Motor neuron (in vitro differentiated cells): ENCODE measurements at regions not wholly inside any gene's neighbourhood (a gene's known extent, or its start where the extent isn't known, plus 50 kb on each side); places are given as distances from the start of the nearest gene placed in this dataset.
"Not testable (repeated sequence)": the region's sequence is repeated elsewhere in the genome, so short reads cannot be mapped to it uniquely, and the experiment has no call there.

Source experiments
- ATAC-seq, 8 experiments: fragments of 200-7000 bp; cut with Tn5 transposase; replicated peaks in 6 of 8; 2 replicates each; pipeline ENCODE4 v1.8.0; 2021; ENCODE audit warnings: mild to moderate bottlenecking in 8 of 8, moderate library complexity in 8 of 8
- H3K27ac ChIP-seq, 2 donors: fragments of 250-450 bp; sonication (Bioruptor Pico); 2 replicates each; pipeline ENCODE4 v1.9.0; 2021; ENCODE audit warnings: antibody characterized with exemption in 2 of 2, mild to moderate bottlenecking in 2 of 2, moderate library complexity in 1 of 2
- H3K4me1 ChIP-seq, 2 donors: fragments of 250-450 bp; sonication (Bioruptor Pico); replicated peaks in 1 of 2; 2 replicates each; pipeline ENCODE4 v1.6.1; 2021; ENCODE audit warnings: antibody characterized with exemption in 2 of 2, mild to moderate bottlenecking in 2 of 2, moderate library complexity in 1 of 2
- H3K4me3 ChIP-seq, 5 donors: fragments of 250-450 bp; sonication (Bioruptor Pico); 2 replicates each; pipeline ENCODE4 v1.9.0; 2021; ENCODE audit warnings: antibody characterized with exemption in 5 of 5, mild to moderate bottlenecking in 5 of 5, moderate library complexity in 4 of 5
- WGBS, 10 experiments: fragments of 450-650 bp; shearing (Covaris generic); methylation state at CpG; one replicate each; pipeline ENCODE4 v1.0.0; 2022; 5-methylcytosine and 5-hydroxymethylcytosine counted together
- in situ Hi-C, 9 experiments: fragments of 400-800 bp; cut with MboI; loops; one replicate each; pipeline ENCODE4 v1.15.0; 2021; ENCODE audit warnings: low sequenced_read_pairs in 9 of 9, low pct_unique_long_range_greater_than_20kb in 2 of 9; ENCODE audit not compliant: unreplicated experiment in 9 of 9

DNA sequence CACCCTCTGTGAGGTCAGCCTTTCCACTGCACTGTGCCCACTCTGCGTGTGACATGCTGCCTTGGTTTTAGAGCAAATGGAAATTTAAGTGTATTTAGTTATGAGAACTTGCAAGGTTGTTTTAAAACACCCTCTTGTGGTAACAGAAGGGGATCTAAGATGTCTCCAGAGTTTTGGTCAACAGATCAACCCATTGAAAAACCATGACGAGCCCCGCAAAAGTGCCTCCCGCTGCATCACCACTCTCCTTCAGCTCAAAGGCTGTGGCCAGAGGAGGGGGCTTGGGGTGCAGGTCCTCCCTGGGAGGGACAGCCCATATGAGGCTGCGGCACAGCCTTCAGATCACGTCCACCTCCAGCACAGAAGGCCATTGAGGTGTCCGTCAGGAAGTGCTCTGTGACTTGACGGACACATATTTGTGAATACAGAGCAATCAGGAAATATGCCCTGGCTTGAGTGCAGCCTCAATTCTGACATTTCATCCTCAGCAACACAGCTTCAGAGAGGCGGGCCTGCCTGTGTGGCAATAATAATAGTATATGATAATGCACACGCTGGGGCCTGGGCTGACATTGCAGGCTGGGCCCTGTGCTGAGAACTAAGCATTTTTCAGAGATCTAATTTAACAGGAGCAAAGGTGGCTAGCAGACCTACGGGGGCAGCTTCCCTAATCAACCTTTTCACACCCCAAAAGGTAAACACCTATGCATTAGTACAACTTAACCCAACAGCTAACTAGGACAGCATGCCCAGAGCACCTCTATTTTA, 213.9 kb downstream of the ANAPC1 start:
- in situ Hi-C loops: no loop called here
- no peak for ATAC-seq
- Histone ChIP-seq H3K4me1 (no peaks in the 10 kb centered on the region), H3K27ac (no peak overlapping the region), H3K4me3 (no peak overlapping the region)
- 83 to 100% (median 97%) methylated on average over 1 to 8 of the region's 11 CpGs; no CpG with 5 or more reads in 4 of the 10 experiments for WGBS, 10 experiments

DNA sequence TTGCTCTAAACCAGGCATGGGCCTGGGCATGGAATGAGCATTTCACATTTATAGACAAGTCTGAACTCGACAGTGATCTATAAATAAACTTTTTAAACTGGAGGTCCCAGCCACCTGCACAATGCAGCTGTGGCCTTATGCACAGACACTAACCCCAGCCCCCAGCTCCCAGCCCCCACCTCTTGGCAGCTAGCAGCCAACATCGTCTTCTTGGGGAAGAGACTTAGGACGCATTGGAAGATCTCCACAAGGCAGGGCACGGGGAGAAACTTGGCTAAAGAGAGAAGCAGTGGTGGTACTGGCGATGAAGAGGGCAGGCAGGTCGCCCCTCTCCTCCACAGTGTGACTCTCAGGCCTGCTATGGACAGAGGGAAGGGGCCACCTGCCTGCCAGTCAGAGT, 213.2 kb downstream of the ANAPC1 start:
- Histone ChIP-seq H3K4me3 (no peak overlapping the region), H3K4me1 (no peaks in the 10 kb centered on the region), H3K27ac (no peak overlapping the region)
- ATAC-seq: no peak
- in situ Hi-C loops: no loop called here
- WGBS, 10 experiments: 33 to 100% (median 84%) methylated on average over 1 to 6 of the region's 6 CpGs; no CpG with 5 or more reads in 3 of the 10 experiments

DNA sequence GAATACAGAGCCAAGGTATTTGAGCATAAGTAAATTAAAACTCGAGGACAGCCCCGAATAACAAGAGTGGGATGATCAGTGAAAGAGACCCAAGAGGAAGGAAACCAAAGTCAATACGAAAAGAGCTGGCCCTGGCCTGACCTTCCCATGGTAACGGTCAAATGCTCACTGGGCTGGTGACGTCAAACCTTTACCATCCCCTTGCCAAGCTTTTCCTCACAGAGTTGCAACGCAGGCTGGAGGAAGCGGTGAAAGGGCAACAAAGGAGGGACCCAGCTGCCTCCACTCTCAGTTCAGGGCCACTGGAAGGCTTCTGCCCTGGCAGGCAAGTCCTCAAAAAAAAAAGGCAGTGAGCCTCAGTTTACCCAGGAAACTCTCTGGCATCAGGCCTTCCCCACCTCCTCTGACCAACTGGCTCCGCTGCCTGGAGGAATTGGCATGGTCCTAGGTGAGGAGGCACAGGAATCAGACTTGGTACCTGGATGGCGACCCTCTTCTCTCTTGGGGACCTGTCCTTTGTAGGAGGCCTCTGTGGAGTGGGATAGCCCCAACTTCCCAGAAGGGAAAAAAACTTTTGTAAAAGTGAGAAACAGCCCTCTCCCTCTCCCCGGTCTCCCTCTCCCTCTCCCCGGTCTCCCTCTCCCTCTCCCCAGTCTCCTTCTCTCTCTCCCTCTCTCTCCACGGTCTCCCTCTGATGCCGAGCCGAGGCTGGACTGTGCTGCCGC, 212.4 kb downstream of the ANAPC1 start:
- no peak for ATAC-seq
- 24 to 72% (median 61%) methylated on average over 2 to 7 of the region's 15 CpGs; no CpG with 5 or more reads in 3 of the 10 experiments for WGBS, 10 experiments

DNA sequence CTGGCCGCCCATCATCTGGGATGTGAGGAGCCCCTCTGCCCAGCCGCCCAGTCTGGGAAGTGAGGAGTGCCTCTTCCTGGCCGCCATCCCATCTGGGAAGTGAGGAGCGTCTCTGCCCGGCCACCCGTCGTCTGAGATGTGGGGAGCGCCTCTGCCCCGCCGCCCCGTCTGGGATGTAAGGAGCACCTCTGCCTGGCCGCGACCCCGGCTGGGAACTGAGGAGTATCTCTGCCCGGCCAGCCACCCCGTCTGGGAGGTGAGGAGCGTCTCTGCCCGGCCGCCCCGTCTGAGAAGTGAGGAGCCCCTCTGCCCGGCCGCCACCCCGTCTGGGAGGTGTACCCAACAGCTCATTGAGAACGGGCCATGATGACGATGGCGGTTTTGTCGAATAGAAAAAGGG, 211.4 kb downstream of the ANAPC1 start:
- ATAC-seq, H3K4me1 ChIP-seq, H3K27ac ChIP-seq, H3K4me3 ChIP-seq, in situ Hi-C loops: not testable (repeated sequence)
- WGBS, 10 experiments: no CpG with 5 or more reads among the region's 27 CpGs

More for the DNA sequence above, 212.4 kb downstream of the ANAPC1 start:
- in situ Hi-C loops: no loop called here
- no peak overlapping the region for H3K27ac ChIP-seq
- no peak overlapping the region for H3K4me3 ChIP-seq
- H3K4me1 ChIP-seq: no peaks in the 10 kb centered on the region

DNA sequence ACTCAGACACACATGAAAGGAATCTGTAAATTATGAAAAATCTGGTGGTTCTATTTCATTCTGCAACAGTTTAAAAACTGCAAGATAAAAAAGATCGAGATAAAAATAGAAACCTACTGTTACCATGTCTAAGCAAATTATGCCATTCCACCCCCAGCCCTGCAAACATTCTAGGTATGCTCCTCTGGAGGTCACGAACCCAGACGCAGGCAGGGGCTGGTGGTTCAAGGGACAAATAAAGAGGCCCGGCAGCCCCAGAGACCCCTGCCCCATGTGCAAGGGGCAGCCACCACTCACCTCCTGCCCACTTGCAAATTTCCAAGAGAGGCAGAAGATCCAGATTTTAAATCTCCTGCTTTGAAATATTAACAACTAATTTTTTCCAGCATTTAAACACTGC, 210.5 kb downstream of the ANAPC1 start:
- no peak overlapping the region for H3K27ac ChIP-seq
- in situ Hi-C loops: no loop called here
- H3K4me1 ChIP-seq: peaks cover 0 to 5% of the 10 kb centered on the region in 2 donors
- WGBS, 10 experiments: 16 to 66% (median 49%) methylated on average over 1 to 4 of the region's 4 CpGs; no CpG with 5 or more reads in 2 of the 10 experiments
- H3K4me3 ChIP-seq: no peak overlapping the region
- ATAC-seq: no peak

DNA sequence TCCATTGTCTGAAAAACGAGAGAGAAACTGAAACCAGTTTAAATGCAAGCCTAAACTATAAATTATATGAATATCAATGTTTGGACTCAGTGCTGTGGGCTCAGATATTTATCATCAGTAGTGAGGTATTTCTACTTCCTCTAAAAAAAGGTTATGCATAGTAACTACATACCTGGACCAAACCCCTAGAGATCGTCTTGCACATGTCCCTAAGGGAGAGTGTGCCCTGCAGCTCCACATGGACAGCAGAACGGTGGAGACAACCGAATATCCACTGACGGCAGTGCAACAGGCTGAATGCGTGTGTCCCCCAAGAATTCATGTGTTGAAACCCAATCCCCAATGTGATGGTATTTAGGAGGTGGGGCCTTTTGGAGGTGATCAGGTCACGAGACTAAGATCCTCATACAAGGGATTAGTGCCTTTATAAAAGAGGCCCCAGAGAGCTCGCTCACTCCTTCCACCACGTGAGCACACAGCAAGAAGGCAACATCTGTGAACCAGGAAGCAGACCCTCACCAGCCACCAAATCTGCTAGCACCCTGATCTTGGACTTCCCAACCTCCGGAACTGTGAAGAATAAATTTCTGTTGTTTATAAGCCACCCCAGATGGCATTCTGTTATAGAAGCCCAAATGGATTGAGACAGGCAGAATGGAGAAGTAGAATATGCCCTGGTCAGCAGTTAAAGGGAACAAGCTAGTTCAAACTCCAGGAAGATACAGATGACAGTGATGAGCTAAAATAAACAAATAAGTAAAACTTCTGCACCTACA, 208.4 kb downstream of the ANAPC1 start:
- 59 to 93% (median 65%) methylated on average over 1 to 9 of the region's 10 CpGs; no CpG with 5 or more reads in 2 of the 10 experiments for WGBS, 10 experiments
- in situ Hi-C loops: no loop called here

DNA sequence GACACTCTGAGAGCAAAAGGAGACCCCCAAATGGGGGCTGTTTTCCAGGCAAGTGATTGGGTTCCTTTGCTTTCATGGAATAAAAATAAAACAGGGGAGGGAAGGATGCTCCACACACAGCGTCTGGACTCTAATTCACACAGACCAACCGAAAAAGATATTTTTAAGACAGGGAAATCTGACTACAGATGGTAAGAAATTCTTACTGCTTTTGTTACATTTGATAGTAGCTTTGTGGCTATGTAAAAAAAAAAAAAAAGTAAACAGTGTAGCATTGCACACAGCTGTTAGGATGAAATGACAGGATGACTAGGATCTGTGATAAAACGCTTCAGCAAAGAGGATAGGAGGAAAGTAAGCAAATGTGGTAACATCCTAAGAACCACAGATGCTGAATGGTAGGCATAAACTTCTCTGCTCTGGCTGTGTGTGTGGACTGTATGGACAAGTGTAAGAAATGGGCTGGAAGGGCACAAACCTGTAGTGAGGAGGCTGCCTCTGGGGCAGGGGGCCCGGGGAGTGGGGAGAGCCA, 207.6 kb downstream of the ANAPC1 start:
- no peak for ATAC-seq
- in situ Hi-C loops: no loop called here
- Histone ChIP-seq H3K4me1 (peaks cover 0 to 11% of the 10 kb centered on the region in 2 donors), H3K27ac (no peak overlapping the region), H3K4me3 (no peak overlapping the region)
- WGBS, 10 experiments: 49 to 100% (median 83%) methylated on average over 1 to 3 of the region's 4 CpGs

More for the DNA sequence above, 208.4 kb downstream of the ANAPC1 start:
- no peak overlapping the region for H3K27ac ChIP-seq
- H3K4me3 ChIP-seq: no peak overlapping the region
- H3K4me1 ChIP-seq: peaks cover 0 to 11% of the 10 kb centered on the region in 2 donors
- ATAC-seq: no peak

DNA sequence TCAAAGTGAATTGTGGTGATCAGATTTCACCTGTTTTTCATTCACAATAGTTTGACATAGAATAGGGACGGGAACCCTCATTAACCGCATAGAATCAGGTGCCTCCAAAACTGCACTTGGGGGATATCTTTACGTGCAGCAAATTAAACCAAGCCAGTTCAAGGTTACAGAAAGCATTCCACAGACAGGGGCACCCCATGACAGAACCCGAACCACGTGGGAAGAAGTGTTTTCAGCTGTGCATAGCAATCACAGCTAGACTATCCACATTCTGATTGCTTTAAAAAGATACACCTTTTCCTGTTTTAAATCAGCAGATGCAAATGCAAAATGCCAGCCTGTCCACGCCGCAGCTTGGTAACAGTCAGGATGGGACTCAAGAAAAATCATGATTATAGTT, 205.8 kb downstream of the ANAPC1 start:
- in situ Hi-C loops: no loop called here
- peaks cover 0 to 11% of the 10 kb centered on the region in 2 donors for H3K4me1 ChIP-seq
- H3K27ac ChIP-seq: no peak overlapping the region

DNA sequence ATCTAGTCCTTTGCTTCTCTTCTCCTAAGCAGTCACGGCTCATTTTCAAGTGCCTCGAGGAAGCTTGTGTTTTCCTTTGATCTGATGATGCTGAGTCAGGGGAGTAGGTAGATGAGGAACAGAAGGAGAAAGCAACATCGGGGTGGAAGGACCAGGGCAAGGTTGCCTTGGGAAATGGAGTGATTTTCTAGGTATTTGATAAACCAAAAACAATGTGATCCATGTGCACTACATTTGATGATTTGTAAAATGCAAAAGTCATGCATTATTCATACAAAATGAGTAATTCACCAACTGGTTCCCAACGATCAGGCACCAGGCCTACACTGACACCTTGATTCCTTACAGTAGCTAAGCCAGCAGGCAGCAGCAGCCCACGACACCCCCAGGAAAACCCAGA, 205.3 kb downstream of the ANAPC1 start:
- H3K27ac ChIP-seq: no peak overlapping the region
- ATAC-seq: peak; percentile 45 to 98 (median 56)
- no peak overlapping the region for H3K4me3 ChIP-seq
- WGBS, 10 experiments: 0 to 30% (median 20%) methylated on average over 1 to 4 of the region's 5 CpGs; no CpG with 5 or more reads in 3 of the 10 experiments
- in situ Hi-C loops: no loop called here
- peaks cover 0 to 11% of the 10 kb centered on the region in 2 donors for H3K4me1 ChIP-seq

More for the DNA sequence above, 205.8 kb downstream of the ANAPC1 start:
- WGBS, 10 experiments: 61 to 85% (median 75%) methylated on average over 2 to 5 of the region's 7 CpGs; no CpG with 5 or more reads in 3 of the 10 experiments
- H3K4me3 ChIP-seq: no peak overlapping the region
- peak in 7 of 8 experiments; percentile 12 to 56 (median 25) for ATAC-seq

DNA sequence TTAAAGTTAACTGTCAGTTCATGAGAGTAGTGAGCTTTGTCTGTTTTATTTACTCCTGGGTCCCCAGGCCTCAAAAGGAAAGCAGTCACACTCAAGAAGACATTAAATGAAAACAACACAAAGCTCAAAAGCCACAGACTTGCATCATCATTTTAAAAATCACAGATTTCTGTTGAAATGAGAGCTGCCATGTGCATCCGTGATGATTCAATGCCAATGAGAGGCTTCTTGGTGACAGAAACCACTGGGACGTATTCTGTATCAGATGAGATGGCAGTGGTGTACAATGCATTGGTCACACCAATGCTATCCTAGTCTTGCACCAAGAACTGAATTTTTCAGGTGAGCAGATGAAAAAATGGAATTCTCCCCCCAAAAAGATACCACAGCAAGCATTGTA, 204.8 kb downstream of the ANAPC1 start:
- Histone ChIP-seq H3K27ac (no peak overlapping the region), H3K4me3 (no peak overlapping the region), H3K4me1 (peaks cover 0 to 11% of the 10 kb centered on the region in 2 donors)
- ATAC-seq: no peak
- in situ Hi-C loops: no loop called here
- 47 to 100% (median 100%) methylated on average over 1 to 2 of the region's 2 CpGs; no CpG with 5 or more reads in 3 of the 10 experiments for WGBS, 10 experiments

DNA sequence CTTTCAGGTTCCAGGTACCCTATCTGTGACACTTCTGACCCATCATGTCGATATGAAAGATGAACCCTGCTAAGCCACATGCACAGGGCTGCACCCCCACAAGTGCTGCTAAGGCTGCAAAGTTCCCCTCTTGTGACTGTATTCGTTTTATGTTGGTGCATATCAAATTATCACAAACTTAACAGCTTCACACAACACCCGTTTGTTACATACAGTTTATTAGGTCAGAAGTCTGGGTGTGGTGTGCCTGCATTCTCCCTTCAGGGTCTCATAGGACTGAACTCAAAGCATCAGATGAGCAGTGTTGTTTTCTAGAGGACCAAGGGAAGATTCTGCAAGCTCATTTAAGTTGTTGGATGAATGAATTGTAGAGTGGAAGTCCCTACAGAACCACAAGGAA, 199.4 kb downstream of the ANAPC1 start:
- WGBS, 10 experiments: 30 to 100% (median 71%) methylated on average over 1 to 3 of the region's 3 CpGs; no CpG with 5 or more reads in 1 of the 10 experiments
- Histone ChIP-seq H3K4me3 (no peak overlapping the region), H3K27ac (no peak overlapping the region), H3K4me1 (no peaks in the 10 kb centered on the region)
- ATAC-seq: peak in 1 of 8 experiments; percentile 42
- in situ Hi-C loops: no loop called here

DNA sequence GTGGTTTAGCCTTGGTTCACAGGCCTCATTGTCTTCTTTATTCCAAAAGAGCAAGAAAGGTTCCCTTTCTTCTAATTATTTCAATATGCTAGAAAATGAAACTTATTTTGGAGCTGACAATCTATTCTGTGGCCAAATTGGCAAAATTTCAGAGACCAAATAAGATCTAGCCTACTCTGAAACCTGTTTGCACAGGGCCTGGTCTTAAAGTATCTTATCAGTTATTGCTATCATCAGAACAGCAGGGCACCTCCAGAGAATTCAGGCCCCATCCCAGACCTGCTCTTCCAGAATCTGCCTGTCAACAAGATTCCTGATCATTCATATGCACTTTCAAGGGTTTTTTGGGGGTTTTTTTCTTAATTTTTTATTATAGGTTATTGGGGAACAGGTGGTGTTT, 198.7 kb downstream of the ANAPC1 start:
- H3K4me1 ChIP-seq: no peaks in the 10 kb centered on the region
- ATAC-seq: no peak
- no peak overlapping the region for H3K4me3 ChIP-seq
- no peak overlapping the region for H3K27ac ChIP-seq
- in situ Hi-C loops: no loop called here

DNA sequence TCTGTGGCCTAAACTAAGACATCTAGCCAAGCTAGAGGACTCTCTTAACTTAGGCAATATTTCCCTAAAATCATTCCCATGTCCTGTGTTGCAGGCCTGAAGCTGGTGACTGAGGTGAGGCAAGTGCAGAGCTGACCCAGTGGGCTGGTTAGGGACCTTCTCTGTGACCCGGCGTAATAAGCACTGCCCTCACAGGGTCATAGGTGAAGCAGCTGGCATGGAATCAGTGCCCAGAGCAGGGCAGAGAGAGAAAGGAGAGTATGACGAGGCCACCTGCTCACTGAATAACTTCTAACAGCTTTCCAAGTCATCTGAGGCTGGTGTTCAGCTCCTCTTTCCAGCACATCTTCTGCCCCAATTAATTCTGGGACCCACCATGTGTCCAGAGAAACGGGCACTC, 197.0 kb downstream of the ANAPC1 start:
- in situ Hi-C loops: no loop called here

More for the DNA sequence above, 197.0 kb downstream of the ANAPC1 start:
- no peak overlapping the region for H3K27ac ChIP-seq
- H3K4me3 ChIP-seq: no peak overlapping the region
- 90 to 100% (median 100%) methylated on average over 1 to 2 of the region's 4 CpGs; no CpG with 5 or more reads in 7 of the 10 experiments for WGBS, 10 experiments
- no peak for ATAC-seq
- no peaks in the 10 kb centered on the region for H3K4me1 ChIP-seq
